Stimulated activated CD4-positive, alpha-beta T cell treated with anti-CD3 and anti-CD28 coated beads, TNF-alpha, amount 100 ng/mL, for 1 hour (primary cell): ENCODE measurements at regions not wholly inside any gene's neighbourhood (a gene's known extent, or its start where the extent isn't known, plus 50 kb on each side); places are given as distances from the start of the nearest gene placed in this dataset.

Experiments
- DNase-seq, 3 donors: peaks; one replicate each; pipeline ENCODE4 v3.0.0-alpha.2; 2020; ENCODE audit warnings: low read depth in 3 of 3, low spot score in 1 of 3

DNA sequence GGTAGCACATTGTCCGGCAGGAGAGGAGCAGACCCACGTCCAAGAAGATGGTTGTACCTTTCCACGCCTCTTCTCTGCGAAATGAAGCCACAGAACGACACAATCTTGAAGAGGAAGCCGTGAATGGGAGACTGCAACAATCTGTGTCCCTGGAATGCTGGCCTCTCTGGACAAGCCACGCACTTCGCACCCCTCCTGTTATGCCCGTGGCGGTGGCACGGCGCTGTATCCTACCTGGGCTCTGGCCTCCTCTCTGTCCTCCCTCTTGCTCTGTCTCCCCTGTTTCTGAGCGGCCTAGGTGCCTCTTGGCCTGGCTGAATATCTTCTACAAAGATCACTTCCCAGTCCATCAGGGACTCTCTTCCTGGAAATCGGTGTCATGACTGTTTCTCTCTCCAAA lies 717.8 kb downstream of the KCNJ18 start:
- no peak for DNase-seq

DNA sequence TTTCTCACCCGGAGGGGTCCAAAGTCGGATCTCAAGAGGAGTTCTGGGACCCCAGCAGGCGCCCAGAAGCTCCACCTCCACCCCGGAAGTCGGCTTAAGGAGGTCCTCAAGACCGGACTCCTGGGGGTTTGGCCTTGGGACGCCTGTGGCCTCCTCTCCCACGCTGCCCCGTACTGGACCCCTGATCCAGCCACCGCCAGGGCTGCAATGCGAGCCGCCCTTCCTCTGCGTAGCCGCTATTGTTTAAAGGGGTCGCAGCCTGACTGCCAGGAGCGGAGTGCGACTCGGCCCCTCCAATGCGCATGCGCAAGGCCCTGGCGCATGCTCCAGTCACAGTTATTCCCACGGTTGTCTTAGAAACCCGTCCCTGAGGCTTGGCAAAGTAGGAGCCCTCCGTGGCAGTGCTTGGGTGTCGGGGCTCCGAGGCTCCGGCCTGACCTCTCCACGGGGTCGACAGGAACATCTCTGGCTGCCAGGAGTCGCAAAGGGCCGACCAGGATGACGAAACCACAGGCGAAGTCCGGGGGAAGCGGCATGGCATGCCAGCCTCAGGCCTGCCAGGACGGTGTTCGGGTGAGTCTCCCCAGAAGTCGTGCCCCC lies 719.0 kb downstream of the KCNJ18 start:
- no peak for DNase-seq

DNA sequence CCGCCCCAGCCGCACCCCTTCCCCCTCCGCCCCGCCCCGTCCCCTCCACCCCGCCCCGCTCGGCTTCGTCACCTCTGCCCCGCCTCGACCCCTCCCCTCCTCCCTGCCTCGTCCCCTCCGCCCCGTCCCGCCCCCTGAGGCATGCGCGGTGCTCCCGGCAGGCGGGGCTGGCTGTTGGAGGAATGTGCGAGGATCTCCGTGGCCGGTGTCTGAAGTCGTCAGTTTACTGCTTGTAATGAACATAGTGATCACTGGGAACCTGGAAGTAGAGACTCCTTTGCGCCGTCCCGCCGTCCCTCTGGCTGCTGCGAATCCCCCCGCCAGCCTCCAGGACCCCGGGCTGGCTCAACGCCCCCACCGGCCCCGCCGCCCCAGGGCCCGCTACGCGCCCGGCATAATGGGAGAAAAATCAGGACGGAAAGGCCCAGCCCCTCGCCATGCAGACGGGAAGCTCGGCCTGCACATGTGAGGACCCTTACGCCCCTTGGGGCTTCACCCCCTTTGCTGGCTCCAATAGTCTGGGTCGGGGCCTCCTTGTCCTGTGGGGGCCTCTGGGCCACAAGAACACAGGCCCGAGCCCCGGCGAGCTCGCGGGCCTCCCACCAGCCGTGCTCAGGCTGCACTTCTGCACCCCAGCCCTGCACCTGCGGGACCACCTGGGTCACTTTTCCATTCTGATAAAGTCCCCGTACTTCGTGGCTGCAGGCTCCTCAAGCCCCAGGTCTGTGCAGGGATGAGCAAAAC lies 743.1 kb downstream of the KCNJ18 start:
- DNase-seq, result no peak

DNA sequence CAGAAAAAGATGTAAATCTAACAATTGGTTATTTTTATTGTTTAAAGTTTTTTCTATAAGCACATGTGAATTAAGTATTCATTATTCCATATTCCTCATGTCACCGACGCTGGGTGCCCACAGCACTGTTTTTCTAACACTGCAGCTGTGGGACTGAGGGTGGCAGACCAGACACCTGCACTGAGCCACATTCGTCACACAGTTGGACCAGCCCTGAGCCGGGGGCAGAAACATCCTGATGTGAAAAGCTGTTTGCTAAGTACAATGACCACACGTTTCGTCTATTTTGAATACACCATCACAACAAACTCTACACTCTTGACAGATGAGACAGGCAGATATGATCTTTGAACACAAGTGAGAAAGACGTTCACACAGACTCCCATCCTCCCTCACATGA lies 749.5 kb downstream of the KCNJ18 start:
- DNase-seq, result no peak

DNA sequence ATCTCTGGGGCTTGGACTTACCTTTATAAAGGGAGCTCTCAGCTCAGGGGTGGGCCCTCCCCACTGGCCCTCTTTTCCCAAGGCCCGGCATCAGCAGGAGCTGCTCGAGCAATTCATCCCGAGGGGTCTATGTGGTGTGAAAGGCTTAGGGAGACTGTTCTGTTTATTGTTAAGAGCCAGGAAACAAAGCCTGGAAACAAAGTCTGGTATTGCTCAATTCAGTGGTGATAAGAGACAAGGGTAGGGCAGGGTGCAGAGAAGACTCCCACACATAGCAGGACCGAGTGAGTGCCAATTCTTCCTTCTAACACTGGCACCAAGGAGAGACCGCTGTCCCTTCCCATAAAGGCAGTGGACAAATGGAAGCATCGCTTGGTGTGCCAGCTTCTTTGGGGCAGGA lies 750.7 kb downstream of the KCNJ18 start:
- no peak for DNase-seq

DNA sequence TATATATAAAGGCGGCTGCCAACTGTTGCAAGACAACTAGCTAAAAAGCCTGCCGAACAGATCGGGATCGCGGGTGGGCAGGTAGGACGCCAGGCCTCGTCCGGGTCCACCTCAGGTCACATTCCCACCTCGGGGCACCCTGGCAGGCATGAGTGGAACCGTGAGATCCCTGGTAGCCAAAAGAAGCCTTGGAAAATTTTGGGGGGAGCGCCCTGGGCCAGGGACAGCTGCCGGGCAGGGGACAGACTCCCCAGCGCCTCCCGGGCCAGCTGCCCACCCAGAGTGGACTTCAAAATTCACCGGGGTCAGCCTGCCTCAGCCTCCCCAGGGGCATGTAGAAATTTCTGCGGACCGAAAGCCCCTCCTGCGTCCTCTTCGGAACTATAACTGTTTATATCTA lies 760.9 kb downstream of the KCNJ18 start:
- no peak for DNase-seq

DNA sequence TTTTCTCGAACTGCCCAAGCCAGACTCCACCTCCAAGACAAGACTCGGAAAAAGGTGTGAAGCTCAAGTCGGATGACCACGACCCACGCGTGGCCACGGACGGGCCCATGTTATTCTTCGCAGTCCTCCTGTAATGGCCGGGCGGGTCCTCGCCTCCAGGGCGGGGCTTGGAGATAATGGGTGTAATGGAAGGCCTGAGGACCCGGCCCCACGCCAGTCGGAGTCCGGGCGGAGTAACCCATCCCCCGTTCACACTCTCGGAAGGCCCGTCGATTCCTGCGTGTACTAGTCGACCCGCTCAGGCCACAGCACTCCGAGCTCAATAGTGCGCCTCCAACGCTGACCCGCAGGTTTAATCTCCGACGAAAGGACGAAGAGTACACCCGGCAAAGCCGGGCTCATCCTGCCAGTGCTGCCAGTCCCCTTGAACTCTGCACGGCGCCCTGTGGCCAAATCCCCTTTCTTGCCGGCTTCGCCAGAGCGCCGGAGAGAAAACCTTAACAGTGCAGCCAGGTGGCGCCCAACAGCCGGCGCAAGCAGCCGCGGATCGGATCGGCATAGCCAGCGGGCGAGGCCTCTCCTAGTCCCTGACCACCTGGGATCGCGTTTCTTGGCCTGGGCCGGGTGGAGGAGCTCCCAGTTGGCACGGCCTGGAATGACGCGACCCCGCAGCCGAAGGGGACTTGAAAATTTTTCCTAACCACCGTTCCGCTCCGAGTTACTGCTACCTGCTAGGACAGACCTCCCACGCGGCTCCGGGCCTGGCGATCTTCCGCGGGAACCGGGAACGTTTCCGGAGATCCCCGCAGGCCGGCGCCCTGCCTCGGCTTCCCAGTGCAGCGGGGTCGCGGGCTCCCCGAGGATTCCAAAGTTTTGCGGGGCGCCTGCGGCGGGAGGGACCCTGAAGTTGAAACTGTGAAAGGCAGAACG lies 762.0 kb downstream of the KCNJ18 start:
- DNase-seq, result no peak

DNA sequence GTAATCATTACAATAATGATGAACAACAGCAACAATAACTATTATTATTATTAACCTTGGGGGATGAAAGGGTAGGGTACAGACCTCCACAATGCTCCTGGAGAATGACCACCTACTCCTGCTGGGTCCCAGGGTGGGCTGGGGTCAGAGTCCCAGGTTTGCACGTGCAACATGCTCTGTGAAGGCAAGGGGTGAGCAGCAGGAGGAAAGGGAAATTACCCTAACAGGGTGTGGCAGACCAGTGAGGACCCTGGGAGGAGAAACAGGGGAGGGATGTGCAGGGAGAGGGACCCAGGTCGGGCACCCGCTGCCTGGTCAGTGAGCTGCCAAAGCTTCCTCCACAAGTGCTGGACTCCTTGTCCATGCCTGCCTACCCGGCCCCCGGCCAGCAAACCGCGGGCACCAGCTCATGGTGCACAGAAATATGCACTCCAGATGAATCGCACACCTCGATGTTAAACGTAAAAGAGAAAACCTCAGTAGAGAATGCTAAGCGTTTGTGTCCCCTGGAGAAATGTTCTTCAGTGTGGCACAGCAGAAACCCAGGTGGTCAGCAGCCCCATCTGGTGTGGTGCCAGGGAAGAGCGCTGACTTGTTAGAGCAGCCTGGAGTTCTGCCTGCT lies 767.1 kb downstream of the KCNJ18 start:
- no peak for DNase-seq

DNA sequence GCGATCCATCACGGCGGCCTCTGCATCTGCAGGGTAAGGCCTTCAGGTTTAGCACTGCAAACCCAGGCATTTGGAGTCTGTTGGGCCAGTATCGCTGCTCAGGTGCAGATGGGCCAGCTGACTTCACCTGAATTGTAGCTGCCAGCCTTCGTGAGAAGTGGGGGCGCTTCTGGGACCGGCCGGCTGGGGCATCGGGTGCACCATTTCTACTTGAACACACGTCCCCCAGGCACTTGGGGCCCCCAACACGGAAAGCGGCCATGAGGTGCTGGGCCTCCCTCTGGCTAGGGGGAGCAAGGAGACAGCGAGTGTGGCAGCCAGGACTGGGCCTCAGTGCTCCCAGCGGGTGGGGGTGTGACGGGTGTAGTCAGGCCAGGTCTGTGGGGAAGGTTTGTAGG lies 767.6 kb downstream of the KCNJ18 start:
- DNase-seq, result no peak

DNA sequence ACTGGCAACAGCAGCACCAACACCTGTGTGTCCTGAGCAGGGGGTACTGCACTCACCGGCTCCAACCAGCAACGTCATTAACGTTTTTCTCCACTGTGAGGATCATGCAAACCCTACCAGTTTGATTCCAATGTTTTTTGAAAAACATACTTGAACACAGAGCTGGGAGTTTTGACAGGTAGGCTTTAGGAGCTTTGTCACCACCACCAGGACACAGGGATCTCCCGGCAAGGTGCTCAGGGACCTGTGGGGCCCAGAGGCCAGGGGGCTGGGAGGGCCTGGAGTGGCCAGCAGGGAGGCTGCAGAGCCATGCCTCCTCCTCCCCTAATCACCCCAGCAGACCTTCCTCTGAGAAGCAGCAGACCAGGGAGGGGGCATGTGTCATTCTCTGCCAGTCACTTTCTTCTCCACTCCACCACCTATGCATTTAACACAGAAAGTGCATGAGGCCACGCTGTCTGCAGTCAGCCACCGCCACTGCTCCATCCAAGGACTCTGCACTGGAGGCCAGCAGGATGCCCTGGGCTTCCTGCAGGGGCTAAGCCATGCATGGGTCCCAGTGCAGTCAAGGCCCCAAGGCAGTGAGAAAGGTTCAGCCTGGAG lies 768.2 kb downstream of the KCNJ18 start:
- no peak for DNase-seq

DNA sequence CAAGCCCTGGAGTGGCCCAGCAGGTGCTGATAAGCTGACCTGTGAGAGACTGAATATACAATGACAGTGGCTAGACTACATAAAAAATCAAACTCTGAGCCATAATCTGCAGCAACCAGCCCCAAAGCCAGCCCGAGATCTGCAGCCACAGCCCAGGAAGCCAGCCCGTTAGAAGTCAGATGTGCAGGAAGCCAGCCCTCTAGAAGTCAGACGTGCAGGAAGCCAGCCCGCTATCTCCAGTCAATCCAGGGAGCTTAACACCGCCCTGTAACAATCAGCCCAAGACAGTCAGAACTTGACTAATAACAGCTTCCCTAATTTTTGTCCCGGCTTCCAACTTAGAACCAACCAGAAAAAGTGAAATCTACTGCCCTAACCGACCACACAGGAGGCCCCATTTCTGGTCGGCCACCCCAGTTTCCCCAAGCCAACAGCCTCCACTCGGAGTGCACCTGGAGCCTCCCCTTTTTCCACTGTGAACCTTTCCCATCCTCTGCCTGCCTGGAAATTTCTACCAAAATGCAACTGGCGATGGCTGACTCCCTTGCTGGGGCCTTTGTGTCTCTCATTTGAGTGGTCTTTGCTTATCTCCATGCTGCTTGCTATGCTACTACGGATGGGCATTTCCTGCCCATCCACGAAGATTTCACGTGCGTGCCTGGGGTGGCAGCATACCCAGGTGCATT lies 769.3 kb downstream of the KCNJ18 start:
- DNase-seq, result no peak

DNA sequence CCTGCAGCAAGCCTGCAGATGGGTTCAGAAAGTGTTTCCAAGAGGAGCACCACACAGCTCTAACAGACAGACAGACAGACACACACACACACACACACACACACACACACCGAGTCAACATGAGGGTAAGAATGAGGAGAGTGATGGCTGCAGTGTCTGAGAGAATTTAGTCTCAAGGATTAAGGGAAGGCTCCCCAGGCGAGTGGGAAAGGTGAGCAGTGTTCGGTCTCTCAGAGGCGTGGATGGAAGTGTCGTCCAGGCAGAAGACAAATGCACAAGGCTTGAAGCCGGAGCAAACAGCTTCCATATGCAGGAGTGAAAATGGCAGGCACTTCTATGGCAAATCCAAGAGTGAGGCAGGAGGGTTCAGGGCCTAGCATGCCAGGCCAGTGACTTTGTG lies 770.1 kb downstream of the KCNJ18 start:
- no peak for DNase-seq

DNA sequence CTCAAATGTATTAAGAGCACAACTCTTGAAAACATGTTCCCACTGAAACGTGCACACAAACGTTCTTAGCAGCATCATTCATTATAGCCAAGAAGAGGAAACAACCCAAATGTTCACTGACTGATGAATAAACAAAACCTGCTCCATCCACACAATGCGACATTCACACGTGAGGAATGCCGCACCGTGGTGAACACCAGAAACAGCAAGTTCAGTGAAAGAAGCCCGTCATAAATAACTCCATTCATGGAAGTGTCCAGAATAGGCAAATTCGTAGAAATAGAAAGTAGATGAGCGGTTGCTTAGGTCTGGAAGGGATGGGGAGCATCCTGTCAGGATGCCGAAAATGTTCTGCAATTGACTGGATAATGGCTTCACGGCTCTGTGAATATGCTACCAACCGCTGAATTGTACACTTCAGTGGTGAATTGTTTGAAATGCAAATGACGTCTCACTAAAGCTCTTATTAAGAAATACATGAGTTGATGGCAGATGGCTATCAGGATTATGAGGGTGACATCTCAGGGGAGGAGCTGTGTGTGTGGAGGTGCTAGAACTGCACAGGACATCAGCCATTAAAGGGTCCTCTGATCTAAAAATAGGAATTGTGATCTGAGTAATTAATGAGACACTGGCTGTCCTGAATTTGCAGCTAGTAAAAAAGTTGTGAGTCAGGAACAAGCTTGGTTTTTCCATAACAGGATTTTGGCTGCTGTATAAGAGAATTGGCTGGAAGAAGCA lies 771.0 kb downstream of the KCNJ18 start:
- no peak for DNase-seq

DNA sequence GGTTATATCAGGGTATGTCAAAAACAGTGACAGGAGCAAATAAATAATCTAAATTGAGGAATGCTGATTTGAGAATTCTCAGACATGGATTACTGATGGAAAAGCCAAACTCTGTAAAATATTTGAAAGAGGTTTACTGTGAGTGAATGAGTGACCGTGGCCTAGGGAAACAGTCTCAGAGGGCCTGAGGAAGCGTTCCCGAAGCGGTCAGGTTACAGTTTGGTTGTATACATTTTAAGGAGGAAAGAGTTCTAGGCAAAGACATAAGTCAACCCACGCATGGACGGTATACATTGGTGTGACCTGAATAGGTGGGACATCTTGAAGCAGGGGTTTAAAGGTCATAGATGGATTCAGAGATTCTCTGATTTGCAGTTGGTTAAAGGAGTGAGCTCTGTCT lies 771.7 kb downstream of the KCNJ18 start:
- DNase-seq, result no peak

DNA sequence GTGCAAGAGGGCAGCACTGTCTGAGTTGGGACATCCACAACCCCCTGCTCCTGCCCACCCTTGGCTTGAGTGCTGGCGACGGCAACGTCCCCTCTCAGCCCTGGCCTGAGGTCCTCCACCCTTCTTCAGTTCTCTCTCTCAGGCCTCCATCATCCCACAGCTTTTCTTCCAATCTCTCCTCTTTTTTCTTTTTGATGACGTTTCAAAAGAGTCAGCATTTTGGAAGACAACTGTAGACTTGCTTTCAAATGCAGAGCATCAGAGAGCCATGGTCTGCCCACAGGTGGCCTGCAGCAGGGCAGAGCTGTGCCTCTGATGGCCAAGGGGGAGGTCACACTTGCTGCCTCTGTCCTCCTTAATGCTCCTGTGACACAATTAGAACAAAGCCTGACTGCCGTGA lies 775.4 kb downstream of the KCNJ18 start:
- no peak for DNase-seq

DNA sequence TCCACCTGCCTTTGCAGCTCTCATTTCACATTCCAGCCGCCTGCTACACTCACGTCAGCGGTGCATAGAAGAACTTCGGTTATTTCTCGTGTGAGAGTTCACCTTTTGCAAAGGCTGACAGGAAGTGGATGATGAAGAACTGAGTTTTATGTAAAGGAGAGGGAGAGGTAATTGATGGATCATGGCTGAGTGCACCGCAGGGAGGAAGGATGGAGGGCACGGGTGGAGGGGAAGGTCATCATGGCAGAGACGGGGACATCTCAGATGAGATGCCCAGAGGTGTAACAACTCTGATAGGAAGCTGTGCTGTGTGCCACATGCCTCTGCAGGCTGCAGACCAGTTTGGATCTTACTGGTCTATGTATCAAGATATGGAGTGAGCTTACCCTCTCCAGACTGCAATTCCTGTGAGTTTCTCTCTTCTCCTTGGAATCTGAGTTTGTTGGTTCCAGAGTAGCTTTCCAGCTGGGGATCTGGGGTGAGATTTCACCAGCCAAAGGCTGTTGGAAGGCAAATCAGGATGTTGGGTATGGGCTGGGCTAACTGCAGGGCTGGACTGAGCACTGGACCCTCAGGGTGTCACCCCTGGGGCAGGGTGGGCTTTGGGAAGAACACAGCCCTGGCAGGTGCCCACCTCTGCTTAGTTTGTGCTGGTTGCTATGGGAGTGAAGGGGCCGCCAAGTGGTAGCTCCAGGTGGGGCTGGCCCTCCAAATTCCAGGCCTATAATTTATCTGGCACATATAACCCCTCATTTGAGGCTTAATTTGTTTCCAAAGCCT lies 777.0 kb downstream of the KCNJ18 start:
- DNase-seq, result no peak

DNA sequence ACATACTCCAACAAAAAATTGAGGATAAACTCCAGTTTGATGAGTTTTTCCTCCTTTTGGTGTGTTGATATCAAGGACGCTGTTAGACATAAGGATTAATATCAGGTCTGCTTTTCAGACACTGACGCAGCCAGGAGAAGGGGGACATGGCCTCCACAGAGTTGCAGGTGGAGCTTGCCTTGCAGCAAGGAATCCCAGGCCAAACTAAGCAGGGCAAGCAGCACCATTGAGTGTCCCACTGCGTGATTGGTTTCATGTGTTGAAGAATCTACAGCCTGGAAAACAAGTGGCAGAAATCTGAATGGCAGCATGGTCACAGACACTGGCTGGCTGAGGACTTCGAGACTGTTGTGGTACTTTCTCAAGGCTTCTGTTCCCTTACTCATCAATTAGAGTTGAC lies 777.6 kb downstream of the KCNJ18 start:
- DNase-seq, result no peak

DNA sequence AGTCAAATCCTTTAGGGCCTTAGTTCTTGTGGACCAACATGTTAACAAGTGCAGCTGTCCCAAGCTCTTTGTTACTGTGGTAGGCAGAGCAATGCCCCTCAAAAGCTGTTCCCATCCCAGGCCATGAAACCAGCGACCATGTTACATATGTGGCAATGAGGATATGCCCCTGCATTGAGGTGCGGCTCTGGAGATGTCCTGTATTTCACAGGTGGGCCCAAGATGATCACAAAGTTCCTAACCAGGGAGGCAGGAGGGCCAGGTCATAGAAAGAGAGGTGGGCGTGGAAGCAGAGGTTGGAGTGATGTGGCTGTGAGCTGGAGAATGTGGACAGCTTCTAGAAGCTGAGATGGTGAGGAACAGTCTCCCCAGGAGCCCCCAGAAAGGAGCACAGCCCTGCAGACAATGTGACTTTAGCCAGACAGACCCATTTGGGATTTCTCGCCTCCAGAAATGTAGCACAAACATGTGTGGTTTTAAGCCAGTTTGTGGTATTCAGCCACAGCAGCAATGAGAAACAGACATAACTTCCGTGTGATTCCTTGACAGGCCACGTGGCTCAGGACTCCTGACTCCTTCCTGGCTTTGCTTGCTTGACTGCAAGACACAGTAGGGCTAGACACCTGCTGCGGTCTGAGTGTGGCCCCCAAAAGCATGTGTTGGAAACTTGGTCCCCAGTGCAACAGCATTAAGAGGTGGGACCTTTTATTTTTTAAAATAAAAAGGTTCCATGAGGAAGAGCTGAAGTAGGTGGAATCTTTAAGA lies 778.3 kb downstream of the KCNJ18 start:
- no peak for DNase-seq
